CD4-positive, alpha-beta T cell treated with Interleukin-15 for 4 hours (primary cell): ENCODE measurements at regions not wholly inside any gene's neighbourhood (a gene's known extent, or its start where the extent isn't known, plus 50 kb on each side); places are given as distances from the start of the nearest gene placed in this dataset.
"Not testable (repeated sequence)": the region's sequence is repeated elsewhere in the genome, so short reads cannot be mapped to it uniquely, and the experiment has no call there.

Source experiments
- DNase-seq: peaks from one replicate; pipeline ENCODE4 v3.0.0-alpha.2; 2020; ENCODE audit warnings: low spot score

- no peak for DNase-seq
These were observed 616.2 kb upstream of the GRIA3 start for GRCh38 chrX:122567911-122568310.

GRCh38 chrX:122572461-122572860 is 611.6 kb upstream of the GRIA3 start:
- DNase-seq: no peak

GRCh38 chrX:122579036-122579435 is 605.0 kb upstream of the GRIA3 start:
- no peak for DNase-seq

GRCh38 chrX:122579526-122579925 is 604.6 kb upstream of the GRIA3 start:
- DNase-seq: no peak

GRCh38 chrX:122582280-122582974 is 601.7 kb upstream of the GRIA3 start:
- DNase-seq: no peak

GRCh38 chrX:122582975-122583305 is 601.1 kb upstream of the GRIA3 start:
- no peak for DNase-seq

- no peak for DNase-seq
These were observed 600.5 kb upstream of the GRIA3 start for GRCh38 chrX:122583551-122583950.

- no peak for DNase-seq
These were observed 599.1 kb upstream of the GRIA3 start for GRCh38 chrX:122584981-122585380.

GRCh38 chrX:122586831-122587230 is 597.2 kb upstream of the GRIA3 start:
- no peak for DNase-seq

GRCh38 chrX:122591546-122591945 is 592.5 kb upstream of the GRIA3 start:
- DNase-seq: no peak

GRCh38 chrX:122596998-122597397 is 587.1 kb upstream of the GRIA3 start:
- no peak for DNase-seq

GRCh38 chrX:122622795-122623194 is 561.3 kb upstream of the GRIA3 start:
- DNase-seq: no peak

GRCh38 chrX:122625239-122625638 is 558.8 kb upstream of the GRIA3 start:
- no peak for DNase-seq

- DNase-seq: no peak
These were observed 558.3 kb upstream of the GRIA3 start for GRCh38 chrX:122625821-122626220.

GRCh38 chrX:122626871-122627270 is 557.2 kb upstream of the GRIA3 start:
- DNase-seq: no peak

GRCh38 chrX:122641136-122641535 is 542.9 kb upstream of the GRIA3 start:
- no peak for DNase-seq

- no peak for DNase-seq
These were observed 542.3 kb upstream of the GRIA3 start for GRCh38 chrX:122641826-122642225.

- DNase-seq: not testable (repeated sequence)
These were observed 528.8 kb upstream of the GRIA3 start for GRCh38 chrX:122655256-122655655.

- DNase-seq: no peak
These were observed 517.5 kb upstream of the GRIA3 start for GRCh38 chrX:122666601-122667000.

- no peak for DNase-seq
These were observed 516.4 kb upstream of the GRIA3 start for GRCh38 chrX:122667667-122668066.

- no peak for DNase-seq
These were observed 480.3 kb upstream of the GRIA3 start for GRCh38 chrX:122703762-122704161.

- DNase-seq: no peak
These were observed 444.3 kb upstream of the GRIA3 start for GRCh38 chrX:122739770-122740169.

- DNase-seq: no peak
These were observed 413.5 kb upstream of the GRIA3 start for GRCh38 chrX:122770581-122770980.

- no peak for DNase-seq
These were observed 412.1 kb upstream of the GRIA3 start for GRCh38 chrX:122771933-122772332.

GRCh38 chrX:122777766-122778165 is 406.3 kb upstream of the GRIA3 start:
- DNase-seq: no peak
